Stimulated activated CD8-positive, alpha-beta memory T cell treated with anti-CD3 and anti-CD28 coated beads, Interleukin-2, amount 100 ng/mL, for 48 hours (primary cell): ENCODE measurements at regions not wholly inside any gene's neighbourhood (a gene's known extent, or its start where the extent isn't known, plus 50 kb on each side); places are given as distances from the start of the nearest gene placed in this dataset.

ENCODE experiments used
- DNase-seq, 2 donors: peaks; one replicate each; pipeline ENCODE4 v3.0.0-alpha.2; 2020; ENCODE audit warnings: low read depth in 2 of 2

DNA sequence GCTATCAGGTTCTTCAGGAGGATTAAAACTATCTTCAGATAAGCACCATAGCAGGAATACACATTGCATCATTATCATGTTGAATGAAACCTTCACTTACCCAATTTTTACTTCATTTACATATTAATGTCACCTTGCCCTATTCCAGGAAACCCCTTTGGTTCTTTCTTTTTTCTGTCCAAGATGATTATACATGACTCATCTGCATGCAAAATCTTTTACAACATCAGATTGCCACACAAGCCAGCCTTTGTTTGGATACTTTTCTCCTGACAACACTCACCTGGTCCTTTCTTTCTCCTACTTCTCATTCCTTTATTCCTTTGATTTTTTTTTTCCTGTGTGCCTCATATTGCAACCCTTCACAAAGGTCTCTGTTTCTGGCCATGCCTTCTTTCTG is 200.5 kb upstream of the POU3F2 start:
- no peak for DNase-seq

DNA sequence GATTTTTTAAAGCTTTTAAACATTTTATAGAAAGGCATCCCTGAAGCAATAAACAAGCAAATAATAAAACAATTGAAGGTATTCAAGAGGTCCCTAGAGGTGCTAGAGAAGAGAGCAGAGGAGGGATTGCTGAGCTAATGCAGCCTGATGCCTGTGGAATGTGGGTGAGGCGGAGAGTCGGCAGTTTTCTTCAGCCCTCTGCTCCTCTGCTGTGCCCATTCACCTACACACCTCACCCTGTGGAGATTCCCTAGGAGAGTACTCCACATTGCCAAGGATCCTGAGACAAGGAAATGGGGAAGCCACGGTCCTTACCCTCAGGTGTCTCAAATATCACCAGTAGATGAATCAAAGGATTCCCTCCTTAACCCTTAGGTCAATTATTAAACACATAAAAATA is 199.8 kb upstream of the POU3F2 start:
- DNase-seq: no peak

DNA sequence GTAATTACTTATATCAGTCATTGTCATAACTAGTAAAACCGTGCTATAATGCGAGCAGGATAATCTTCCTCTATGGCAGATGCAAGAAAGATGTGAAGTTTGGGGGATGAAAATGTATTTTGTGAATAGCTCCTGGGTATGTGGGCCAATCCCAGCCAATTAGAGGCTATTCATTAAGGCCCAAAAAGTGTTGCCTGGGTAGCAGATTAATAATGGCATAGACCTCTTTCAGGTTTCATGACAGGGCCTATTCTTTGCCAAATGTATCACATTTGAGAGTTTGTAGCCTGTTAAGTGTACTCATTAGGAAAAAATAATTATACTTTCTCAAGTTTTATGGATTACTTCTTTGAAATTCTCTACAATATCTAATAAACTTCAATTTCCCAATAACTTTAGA is 199.2 kb upstream of the POU3F2 start:
- no peak for DNase-seq

GRCh38 chr6:98636941-98637340 is 197.4 kb upstream of the POU3F2 start:
- no peak for DNase-seq

DNA sequence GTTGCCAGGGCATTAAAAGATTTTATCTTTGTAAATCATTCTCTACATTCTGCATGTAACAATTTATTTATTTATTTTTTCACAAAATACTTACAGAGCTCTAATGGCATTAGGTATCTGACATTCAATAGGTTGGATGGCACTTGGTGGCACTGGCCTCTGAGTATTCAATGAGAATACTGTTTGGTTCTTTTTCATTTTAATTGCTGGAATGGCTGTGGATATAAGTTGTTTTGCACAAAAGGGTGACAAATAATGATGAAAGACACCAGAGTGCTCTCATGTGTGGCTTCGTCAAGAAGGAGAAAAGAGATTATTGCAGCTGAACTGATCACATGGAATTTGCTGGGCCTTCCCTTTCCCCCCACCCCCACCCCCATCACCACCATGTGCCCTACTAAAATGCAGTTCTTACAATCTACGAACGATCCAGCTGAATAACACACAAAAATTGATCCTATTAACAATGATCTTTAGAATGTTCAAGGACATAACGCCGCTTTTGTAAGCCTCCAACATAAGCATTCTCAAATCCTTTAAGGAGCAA is 195.2 kb upstream of the POU3F2 start:
- DNase-seq: no peak

GRCh38 chr6:98640366-98640765 is 194.0 kb upstream of the POU3F2 start:
- no peak for DNase-seq

GRCh38 chr6:98641949-98642719 is 192.2 kb upstream of the POU3F2 start:
- no peak for DNase-seq

DNA sequence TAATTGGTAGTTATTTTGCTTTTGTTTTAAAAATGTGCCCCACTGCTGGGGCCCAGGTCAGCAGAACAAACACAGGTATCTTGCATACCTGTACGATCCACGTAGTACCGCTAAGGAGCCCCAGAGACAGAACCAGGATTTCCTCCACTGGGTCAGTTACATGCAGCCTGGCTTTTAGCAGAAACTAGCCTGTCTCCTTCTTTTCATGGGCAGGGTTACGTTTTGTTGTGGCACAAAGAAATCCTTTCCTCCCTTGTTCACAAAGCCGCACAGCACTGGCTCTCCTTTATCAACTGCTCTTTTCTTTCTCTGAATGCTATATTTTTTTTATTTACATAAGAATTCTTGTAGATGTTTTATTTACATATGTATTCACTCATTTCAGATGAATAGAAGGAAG is 190.3 kb upstream of the POU3F2 start:
- DNase-seq: no peak

GRCh38 chr6:98648211-98648914 is 186.0 kb upstream of the POU3F2 start:
- DNase-seq: no peak

GRCh38 chr6:98650941-98651340 is 183.4 kb upstream of the POU3F2 start:
- DNase-seq: no peak

- no peak for DNase-seq
Measured at GRCh38 chr6:98653179-98653578, 181.2 kb upstream of the POU3F2 start.

DNA sequence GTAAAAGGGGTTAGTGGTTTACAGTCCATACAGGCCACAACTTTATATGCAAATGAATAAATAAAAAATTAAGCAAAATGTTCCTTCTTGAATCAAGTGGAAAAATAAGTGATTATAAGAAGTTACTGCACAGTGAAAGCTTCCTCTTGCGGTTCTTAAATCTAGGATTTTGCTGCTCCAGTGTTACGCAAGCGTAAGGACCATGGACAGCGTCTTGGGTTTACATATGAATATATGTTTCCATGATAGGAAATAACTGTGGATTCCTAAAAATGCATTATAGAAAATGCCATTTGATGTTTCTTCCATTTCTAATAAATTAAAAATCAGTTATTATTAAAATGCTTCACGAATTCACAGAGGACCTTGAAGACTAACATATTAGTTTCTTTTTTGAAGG is 176.6 kb upstream of the POU3F2 start:
- no peak for DNase-seq

- DNase-seq: no peak
Measured at GRCh38 chr6:98669371-98669770, 165.0 kb upstream of the POU3F2 start.

GRCh38 chr6:98670045-98670746 is 164.2 kb upstream of the POU3F2 start:
- DNase-seq: no peak

GRCh38 chr6:98672681-98673475 is 161.5 kb upstream of the POU3F2 start:
- DNase-seq: no peak

DNA sequence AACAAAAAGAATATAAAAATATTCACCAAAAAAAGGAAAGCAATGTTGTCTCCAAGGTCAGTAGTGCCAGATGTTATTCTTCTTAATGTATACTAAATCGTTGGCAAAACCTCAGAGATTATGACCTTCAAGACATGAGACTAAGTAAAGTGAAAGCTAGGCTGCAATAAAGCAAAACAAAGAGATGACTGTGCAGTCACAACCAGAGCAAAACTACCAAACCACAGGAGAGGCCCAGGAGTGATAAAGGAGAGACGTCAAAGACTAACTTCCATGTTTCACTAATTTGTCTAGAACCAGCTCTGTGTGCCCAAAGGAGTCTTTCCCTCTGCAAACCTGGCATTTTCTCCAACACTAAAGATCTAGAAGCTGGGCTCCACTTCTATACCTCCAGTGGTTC is 155.9 kb upstream of the POU3F2 start:
- DNase-seq: no peak

DNA sequence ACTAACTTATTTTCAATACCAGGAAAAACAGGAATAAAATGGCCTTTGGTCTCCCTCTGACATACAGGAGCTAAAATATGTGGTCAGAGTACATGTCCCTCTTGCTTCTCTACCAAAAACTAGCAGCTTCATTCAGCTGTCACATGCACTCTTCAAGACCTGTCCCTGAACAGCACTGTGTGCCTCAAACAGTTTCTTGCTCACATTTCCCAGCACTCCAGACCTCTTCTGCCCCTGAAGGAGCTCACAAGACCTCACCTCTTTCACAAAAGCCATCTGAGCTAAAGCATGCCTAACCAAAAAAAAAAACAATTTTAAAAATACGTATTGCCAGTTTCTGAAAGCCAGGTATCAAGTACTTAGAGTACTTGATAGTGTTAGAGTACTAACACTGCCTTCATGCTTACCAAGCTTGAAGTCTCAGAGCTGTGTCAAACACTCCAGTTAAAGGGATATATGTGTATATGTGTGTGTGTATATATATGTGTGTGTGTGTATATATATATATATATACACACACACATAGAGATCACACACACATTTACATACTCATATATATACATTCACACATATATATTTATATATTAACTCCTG is 148.3 kb upstream of the POU3F2 start:
- no peak for DNase-seq

DNA sequence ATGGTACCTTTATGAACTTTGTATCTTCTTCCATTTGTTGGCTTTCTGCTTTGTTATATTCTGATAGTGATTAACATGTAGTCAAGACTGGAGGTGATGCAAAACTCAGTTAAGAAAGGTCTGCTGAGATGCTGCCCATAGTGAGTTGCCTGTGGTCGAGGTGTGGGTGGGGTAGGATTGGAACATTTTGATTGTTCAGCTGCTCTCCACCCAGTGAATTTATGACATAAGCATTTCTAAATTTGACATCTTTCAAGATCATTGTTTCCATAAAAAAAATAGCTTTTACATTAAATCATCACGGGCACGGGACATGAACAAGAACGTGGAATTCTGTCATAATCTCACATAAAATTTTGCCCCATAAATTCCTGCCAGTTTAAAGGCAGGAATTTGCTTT is 146.6 kb upstream of the POU3F2 start:
- DNase-seq: no peak

GRCh38 chr6:98695091-98695801 is 139.1 kb upstream of the POU3F2 start:
- DNase-seq: no peak

- DNase-seq: no peak
Measured at GRCh38 chr6:98711380-98711779, 123.0 kb upstream of the POU3F2 start.

DNA sequence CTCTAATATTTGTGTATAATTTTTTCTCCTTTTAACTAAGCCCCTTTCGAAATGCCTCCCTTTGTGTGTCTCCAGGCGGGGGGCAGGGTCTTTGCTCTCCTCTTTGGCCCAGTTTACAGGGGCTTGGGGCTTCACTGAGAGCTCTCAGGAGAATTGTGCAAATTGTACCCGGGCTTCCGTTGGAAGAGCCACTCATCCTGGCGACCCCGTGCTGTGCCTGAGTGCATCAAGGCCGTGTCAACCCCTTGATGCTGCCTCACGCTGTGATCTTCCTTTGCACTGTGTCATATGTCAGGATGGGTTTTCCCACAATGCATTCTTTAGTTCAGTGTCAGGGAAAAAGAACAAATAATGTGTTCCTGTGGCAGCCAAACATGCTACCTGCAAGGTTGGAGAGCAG is 118.0 kb upstream of the POU3F2 start:
- no peak for DNase-seq
